PC-9 (cell line): ENCODE measurements at regions not wholly inside any gene's neighbourhood (a gene's known extent, or its start where the extent isn't known, plus 50 kb on each side); places are given as distances from the start of the nearest gene placed in this dataset.
A peak's percentile ranks its signal among the peaks of the same experiment; 100 is the strongest.

Experiments used
- BruUV-seq: library from RNA; stranded (reverse); fragments of 400-500 nt; replicated peaks from 2 replicates; lab custom pipeline; 2021; lab: Mats Ljungman, UMichigan
- CTCF ChIA-PET: fragments of 300-600 bp; sonication (Branson Sonifier 250); formaldehyde crosslinking; loops from one replicate; lab custom pipeline; 2022; ENCODE audit warnings: antibody characterized with exemption; lab: Charles Lee
- POLR2A ChIA-PET: fragments of 300-600 bp; sonication (Branson Sonifier 250); formaldehyde crosslinking; loops from one replicate; lab custom pipeline; 2022; ENCODE audit warnings: antibody characterized with exemption; ENCODE audit not compliant: unreplicated experiment; lab: Charles Lee
- DNase-seq, 2 experiments: peaks; one replicate each; pipeline versions ENCODE4 v3.0.0 to v3.0.0-alpha.2; 2015 to 2022; ENCODE audit warnings: mixed read lengths in 1 of 2
- H2AFZ ChIP-seq: fragments of 200-600 bp; sonication (generic); 2 replicates; pipeline ENCODE4 v1.8.1; 2017; ENCODE audit warnings: antibody characterized with exemption
- H3F3A ChIP-seq: fragments of 200-600 bp; sonication (generic); 2 replicates; pipeline ENCODE4 v1.8.1; 2017; ENCODE audit warnings: antibody characterized with exemption, mild to moderate bottlenecking, low read depth; ENCODE audit not compliant: insufficient read depth
- H3K27ac ChIP-seq: fragments of 200-600 bp; sonication (generic); 2 replicates; pipeline ENCODE4 v1.6.1; 2016; ENCODE audit warnings: mixed run types
- H3K27me3 ChIP-seq: fragments of 200-600 bp; sonication (generic); 2 replicates; pipeline ENCODE4 v1.6.1; 2016; ENCODE audit warnings: low read depth, mixed run types; ENCODE audit not compliant: insufficient read depth
- H3K36me3 ChIP-seq: fragments of 200-600 bp; sonication (generic); 2 replicates; pipeline ENCODE4 v1.6.1; 2016; ENCODE audit warnings: low read depth, mixed run types
- H3K4me1 ChIP-seq: fragments of 200-600 bp; sonication (generic); replicated peaks from 2 replicates; pipeline ENCODE4 v1.6.1; 2016; ENCODE audit warnings: mixed run types; ENCODE audit not compliant: insufficient read depth
- H3K4me2 ChIP-seq: fragments of 200-600 bp; sonication (generic); 2 replicates; pipeline ENCODE4 v1.6.1; 2017; ENCODE audit warnings: mixed run types
- H3K4me3 ChIP-seq: fragments of 200-600 bp; sonication (generic); 2 replicates; pipeline ENCODE4 v1.6.1; 2016; ENCODE audit warnings: mixed run types
- H3K79me2 ChIP-seq: fragments of 200-600 bp; sonication (generic); 2 replicates; pipeline ENCODE4 v1.6.1; 2017; ENCODE audit warnings: low read depth, mixed run types
- H3K9me2 ChIP-seq: fragments of 200-600 bp; sonication (generic); 2 replicates; pipeline ENCODE4 v1.8.1; 2017; ENCODE audit warnings: mild to moderate bottlenecking; ENCODE audit not compliant: insufficient read depth
- H3K9me3 ChIP-seq: fragments of 200-600 bp; sonication (generic); 2 replicates; pipeline ENCODE4 v1.8.1; 2016; ENCODE audit warnings: low read depth; ENCODE audit not compliant: insufficient read depth
- H4K20me1 ChIP-seq: fragments of 200-600 bp; sonication (generic); 2 replicates; pipeline ENCODE4 v1.8.1; 2017; ENCODE audit not compliant: insufficient read depth
- EZH2 ChIP-seq: fragments of 200-600 bp; sonication (generic); IDR thresholded peaks from 2 replicates; pipeline ENCODE4 v1.8.0; 2017; ENCODE audit warnings: antibody characterized with exemption, low read depth
- intact Hi-C: fragments of 100-400 bp; cut with micrococcal nuclease; formaldehyde crosslinking; loops from one replicate; pipeline ENCODE4 v1.10.0; 2022; ENCODE audit not compliant: unreplicated experiment
- TF ChIP-seq, protein P1 (sequence below): fragments of 200-600 bp; sonication (generic); conservative IDR thresholded peaks from 2 replicates; pipeline ENCODE4 v1.6.1; 2017; ENCODE audit warnings: mixed run types, antibody characterized with exemption, mild to moderate bottlenecking, moderate library complexity

DNA sequence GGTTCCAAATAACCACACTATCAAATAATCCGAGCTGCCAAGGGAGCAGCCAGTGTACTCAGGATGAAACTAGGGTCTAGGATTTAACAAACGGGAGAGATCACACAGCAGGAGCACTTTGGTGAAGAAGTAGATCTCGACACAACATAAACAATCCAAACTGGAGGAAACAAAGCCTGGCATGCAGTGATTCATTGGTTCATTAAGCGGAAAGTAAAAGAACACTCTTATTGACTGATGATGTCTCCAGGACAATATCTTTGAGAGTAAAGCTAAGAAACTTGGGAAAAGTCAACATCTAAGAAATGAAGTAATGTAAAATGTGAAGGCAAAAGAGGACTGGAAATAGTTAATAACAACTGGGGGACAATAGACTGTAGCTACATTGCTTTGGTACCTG lies 1478.3 kb upstream of the CDH9 start:
- Histone ChIP-seq H3K4me1 (no peaks in the 10 kb centered on the region), H3K9me3 (no peaks in the 10 kb centered on the region), H3K27me3 (no peaks in the 10 kb centered on the region), H3K27ac (no peak overlapping the region), H4K20me1 (no peaks in the 10 kb centered on the region), H3K36me3 (no peaks in the 10 kb centered on the region), H3K4me3 (no peak overlapping the region), H3K4me2 (no peak overlapping the region), H2AFZ (no peak overlapping the region), H3F3A (no peaks in the 10 kb centered on the region), H3K9me2 (no peaks in the 10 kb centered on the region), H3K79me2 (no peaks in the 10 kb centered on the region)
- BruUV-seq, result no TSS peak
- DNase-seq, result no peak
- CTCF ChIA-PET, result no interaction called here
- POLR2A ChIA-PET, result no interaction called here
- no peak for TF ChIP-seq EZH2
- TF ChIP-seq, protein P1, sequence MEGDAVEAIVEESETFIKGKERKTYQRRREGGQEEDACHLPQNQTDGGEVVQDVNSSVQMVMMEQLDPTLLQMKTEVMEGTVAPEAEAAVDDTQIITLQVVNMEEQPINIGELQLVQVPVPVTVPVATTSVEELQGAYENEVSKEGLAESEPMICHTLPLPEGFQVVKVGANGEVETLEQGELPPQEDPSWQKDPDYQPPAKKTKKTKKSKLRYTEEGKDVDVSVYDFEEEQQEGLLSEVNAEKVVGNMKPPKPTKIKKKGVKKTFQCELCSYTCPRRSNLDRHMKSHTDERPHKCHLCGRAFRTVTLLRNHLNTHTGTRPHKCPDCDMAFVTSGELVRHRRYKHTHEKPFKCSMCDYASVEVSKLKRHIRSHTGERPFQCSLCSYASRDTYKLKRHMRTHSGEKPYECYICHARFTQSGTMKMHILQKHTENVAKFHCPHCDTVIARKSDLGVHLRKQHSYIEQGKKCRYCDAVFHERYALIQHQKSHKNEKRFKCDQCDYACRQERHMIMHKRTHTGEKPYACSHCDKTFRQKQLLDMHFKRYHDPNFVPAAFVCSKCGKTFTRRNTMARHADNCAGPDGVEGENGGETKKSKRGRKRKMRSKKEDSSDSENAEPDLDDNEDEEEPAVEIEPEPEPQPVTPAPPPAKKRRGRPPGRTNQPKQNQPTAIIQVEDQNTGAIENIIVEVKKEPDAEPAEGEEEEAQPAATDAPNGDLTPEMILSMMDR, result no peak
- intact Hi-C loops, result no loop called here

DNA sequence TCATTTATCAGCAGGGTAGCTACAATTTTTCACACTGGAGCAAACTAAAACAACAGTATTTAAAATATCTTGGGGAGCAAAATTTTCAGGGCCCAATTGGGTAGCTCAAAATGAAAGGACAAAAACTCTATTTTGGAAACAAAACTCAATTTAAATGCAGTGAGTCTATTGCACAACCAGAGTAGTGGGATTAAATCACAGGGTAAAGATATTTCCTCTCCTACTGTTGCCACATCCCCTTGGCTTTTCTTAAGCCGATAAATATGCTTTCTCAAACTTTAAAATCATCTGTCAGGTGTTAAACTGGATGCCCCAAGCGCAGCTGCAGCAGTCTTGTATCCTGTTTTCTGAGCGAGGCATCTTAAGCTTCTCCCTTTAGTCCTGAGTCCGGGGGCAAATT lies 1474.3 kb upstream of the CDH9 start:
- no peaks in the 10 kb centered on the region for H3F3A ChIP-seq
- TF ChIP-seq, protein P1, result no peak
- TF ChIP-seq EZH2, result no peak

DNA sequence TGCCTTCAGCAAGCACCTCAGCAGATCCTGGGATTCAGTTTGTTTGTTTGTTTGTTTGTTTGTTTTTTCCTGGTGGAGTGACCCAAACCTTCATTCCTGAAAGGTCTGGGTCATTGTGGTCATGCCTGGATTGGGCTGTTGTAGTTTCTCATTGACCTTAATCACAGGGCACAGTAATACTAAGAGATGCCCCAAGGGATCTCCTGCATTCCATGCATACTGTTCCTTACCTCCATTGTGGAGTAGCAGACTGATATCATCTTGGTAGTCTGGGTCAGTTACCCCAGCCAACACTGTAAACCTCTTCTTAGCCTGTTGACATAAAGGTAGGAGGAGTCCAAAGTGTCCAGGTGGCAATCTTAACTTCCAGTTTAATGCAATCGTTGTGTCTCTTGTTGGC lies 1466.7 kb upstream of the CDH9 start:
- peak in 1 of 2 experiments; percentile 51 for DNase-seq

More for the DNA sequence above, 1474.3 kb upstream of the CDH9 start:
- Histone ChIP-seq H3K4me1 (no peaks in the 10 kb centered on the region), H2AFZ (no peak overlapping the region), H3K4me3 (no peak overlapping the region), H3K4me2 (no peak overlapping the region), H4K20me1 (no peaks in the 10 kb centered on the region), H3K79me2 (no peaks in the 10 kb centered on the region), H3K9me3 (no peaks in the 10 kb centered on the region), H3K27ac (no peak overlapping the region), H3K36me3 (no peaks in the 10 kb centered on the region), H3K9me2 (no peaks in the 10 kb centered on the region), H3K27me3 (no peaks in the 10 kb centered on the region)
- intact Hi-C loops, result no loop called here
- ChIA-PET POLR2A (no interaction called here), CTCF (no interaction called here)
- DNase-seq, result no peak
- no TSS peak for BruUV-seq

More for the DNA sequence above, 1466.7 kb upstream of the CDH9 start:
- ChIA-PET POLR2A (no interaction called here), CTCF (no interaction called here)
- Histone ChIP-seq H3K27me3 (no peaks in the 10 kb centered on the region), H3K9me2 (no peaks in the 10 kb centered on the region), H4K20me1 (no peaks in the 10 kb centered on the region), H3K27ac (no peak overlapping the region), H3K4me3 (no peak overlapping the region), H2AFZ (no peak overlapping the region), H3K9me3 (no peaks in the 10 kb centered on the region), H3F3A (no peaks in the 10 kb centered on the region), H3K79me2 (no peaks in the 10 kb centered on the region), H3K36me3 (no peaks in the 10 kb centered on the region), H3K4me1 (no peaks in the 10 kb centered on the region), H3K4me2 (no peak overlapping the region)
- intact Hi-C loops, result no loop called here
- BruUV-seq, result no TSS peak
- no peak for TF ChIP-seq EZH2
- TF ChIP-seq, protein P1, result no peak
